ENCODE measurements at regions not wholly inside any gene's neighbourhood (a gene's known extent, or its start where the extent isn't known, plus 50 kb on each side); places are given as distances from the start of the nearest gene placed in this dataset.

- Histone ChIP-seq H3K4me2 (ENCODE audit: low read depth, low read length) (no peak overlapping the region), H3K27ac (ENCODE audit: low read length) (no peak overlapping the region), H3K4me1 (ENCODE audit: low read length) (no peaks in the 10 kb centered on the region), H3F3A (ENCODE audit: insufficient read depth, low read length) (no peaks in the 10 kb centered on the region), H4K20me1 (ENCODE audit: insufficient read depth, low read length) (no peaks in the 10 kb centered on the region), H3K36me3 (replicated peaks; ENCODE audit: insufficient read depth, low read length) (no peaks in the 10 kb centered on the region), H3K4me3 (ENCODE audit: low read length) (no peak overlapping the region), H3K9me3 (replicated peaks; ENCODE audit: insufficient read depth, low read length) (no peaks in the 10 kb centered on the region), H3K9ac (ENCODE audit: low read length) (no peak overlapping the region), H2AFZ (ENCODE audit: low read length) (no peak overlapping the region), H3K27me3 (replicated peaks; ENCODE audit: insufficient read depth, low read length) (no peaks in the 10 kb centered on the region), H3K9me2 (replicated peaks; ENCODE audit: insufficient read depth, low read length) (no peaks in the 10 kb centered on the region), H3K79me2 (ENCODE audit: low read length) (no peaks in the 10 kb centered on the region)
- TF ChIP-seq EZH2phosphoT487 (IDR thresholded peaks at IDR 0.05; ENCODE audit: low read length): no peak
- no peak for TF ChIP-seq CTCF (IDR thresholded peaks at IDR 0.05; ENCODE audit: low read length)
- TF ChIP-seq EZH2 (optimal IDR thresholded peaks at IDR 0.05; ENCODE audit: low read depth, low read length): no peak
- DNase-seq: no peak
These were observed 270.2 kb downstream of the LOXHD1 start for GRCh38 chr18:46386788-46387187.

GRCh38 chr18:46387441-46388131, 269.4 kb downstream of the LOXHD1 start:
- DNase-seq: no peak
- Histone ChIP-seq H3K79me2 (ENCODE audit: low read length) (no peaks in the 10 kb centered on the region), H3K36me3 (replicated peaks; ENCODE audit: insufficient read depth, low read length) (no peaks in the 10 kb centered on the region), H3K9ac (ENCODE audit: low read length) (no peak overlapping the region), H3K9me2 (replicated peaks; ENCODE audit: insufficient read depth, low read length) (no peaks in the 10 kb centered on the region), H3K27ac (ENCODE audit: low read length) (no peak overlapping the region), H3K4me3 (ENCODE audit: low read length) (no peak overlapping the region), H3F3A (ENCODE audit: insufficient read depth, low read length) (no peaks in the 10 kb centered on the region), H3K4me1 (ENCODE audit: low read length) (no peaks in the 10 kb centered on the region), H3K27me3 (replicated peaks; ENCODE audit: insufficient read depth, low read length) (no peaks in the 10 kb centered on the region), H3K4me2 (ENCODE audit: low read depth, low read length) (no peak overlapping the region), H4K20me1 (ENCODE audit: insufficient read depth, low read length) (no peaks in the 10 kb centered on the region), H2AFZ (ENCODE audit: low read length) (no peak overlapping the region), H3K9me3 (replicated peaks; ENCODE audit: insufficient read depth, low read length) (no peaks in the 10 kb centered on the region)
- TF ChIP-seq EZH2phosphoT487 (IDR thresholded peaks at IDR 0.05; ENCODE audit: low read length): no peak
- no peak for TF ChIP-seq CTCF (IDR thresholded peaks at IDR 0.05; ENCODE audit: low read length)
- no peak for TF ChIP-seq EZH2 (optimal IDR thresholded peaks at IDR 0.05; ENCODE audit: low read depth, low read length)

- Histone ChIP-seq H3K4me1 (ENCODE audit: low read length) (no peaks in the 10 kb centered on the region), H3K27ac (ENCODE audit: low read length) (no peak overlapping the region)
- DNase-seq: no peak
These were observed 268.7 kb downstream of the LOXHD1 start for GRCh38 chr18:46388286-46388685.

More at GRCh38 chr18:46388286-46388685, 268.7 kb downstream of the LOXHD1 start:
- Histone ChIP-seq H3K4me3 (ENCODE audit: low read length) (no peak overlapping the region), H3K4me2 (ENCODE audit: low read depth, low read length) (no peak overlapping the region), H2AFZ (ENCODE audit: low read length) (no peak overlapping the region), H3K9me2 (replicated peaks; ENCODE audit: insufficient read depth, low read length) (no peaks in the 10 kb centered on the region), H3K79me2 (ENCODE audit: low read length) (no peaks in the 10 kb centered on the region), H3K9ac (ENCODE audit: low read length) (no peak overlapping the region), H3K27me3 (replicated peaks; ENCODE audit: insufficient read depth, low read length) (no peaks in the 10 kb centered on the region), H3K36me3 (replicated peaks; ENCODE audit: insufficient read depth, low read length) (no peaks in the 10 kb centered on the region), H4K20me1 (ENCODE audit: insufficient read depth, low read length) (no peaks in the 10 kb centered on the region), H3F3A (ENCODE audit: insufficient read depth, low read length) (no peaks in the 10 kb centered on the region), H3K9me3 (replicated peaks; ENCODE audit: insufficient read depth, low read length) (no peaks in the 10 kb centered on the region)
- TF ChIP-seq CTCF (IDR thresholded peaks at IDR 0.05; ENCODE audit: low read length) (no peak), EZH2phosphoT487 (IDR thresholded peaks at IDR 0.05; ENCODE audit: low read length) (no peak), EZH2 (optimal IDR thresholded peaks at IDR 0.05; ENCODE audit: low read depth, low read length) (no peak)

Data from MM.1S (cell line).